ENCODE measurements at regions not wholly inside any gene's neighbourhood (a gene's known extent, or its start where the extent isn't known, plus 50 kb on each side); places are given as distances from the start of the nearest gene placed in this dataset.

GRCh38 chr2:150303281-150303680 lies 184.2 kb downstream of the RND3 start:
- H3K4me3 ChIP-seq = no peak overlapping the region
- H3K9me3 ChIP-seq (replicated peaks) = peaks cover 27% of the 10 kb centered on the region
- no peak overlapping the region for H3K27ac ChIP-seq (replicated peaks)
- no peaks in the 10 kb centered on the region for H3K27me3 ChIP-seq (ENCODE audit: low read depth)
- H3K4me1 ChIP-seq = no peaks in the 10 kb centered on the region
- no peak for TF ChIP-seq CTCF (IDR thresholded peaks at IDR 0.05; ENCODE audit: borderline replicate concordance)
- DNase-seq = no peak
- intact Hi-C loops (cut with micrococcal nuclease) = no loop called here
- no peaks in the 10 kb centered on the region for H3K36me3 ChIP-seq

- H3K9me3 ChIP-seq (replicated peaks) = peaks cover 15% of the 10 kb centered on the region
- H3K4me1 ChIP-seq = peaks cover 7% of the 10 kb centered on the region
- no peaks in the 10 kb centered on the region for H3K36me3 ChIP-seq
- H3K27ac ChIP-seq (replicated peaks) = no peak overlapping the region
- H3K27me3 ChIP-seq (ENCODE audit: low read depth) = no peaks in the 10 kb centered on the region
- intact Hi-C loops (cut with micrococcal nuclease) = no loop called here
- DNase-seq = no peak
- no peak overlapping the region for H3K4me3 ChIP-seq
- TF ChIP-seq CTCF (IDR thresholded peaks at IDR 0.05; ENCODE audit: borderline replicate concordance) = no peak
Measured at GRCh38 chr2:150298571-150299305, 188.7 kb downstream of the RND3 start.

DNA sequence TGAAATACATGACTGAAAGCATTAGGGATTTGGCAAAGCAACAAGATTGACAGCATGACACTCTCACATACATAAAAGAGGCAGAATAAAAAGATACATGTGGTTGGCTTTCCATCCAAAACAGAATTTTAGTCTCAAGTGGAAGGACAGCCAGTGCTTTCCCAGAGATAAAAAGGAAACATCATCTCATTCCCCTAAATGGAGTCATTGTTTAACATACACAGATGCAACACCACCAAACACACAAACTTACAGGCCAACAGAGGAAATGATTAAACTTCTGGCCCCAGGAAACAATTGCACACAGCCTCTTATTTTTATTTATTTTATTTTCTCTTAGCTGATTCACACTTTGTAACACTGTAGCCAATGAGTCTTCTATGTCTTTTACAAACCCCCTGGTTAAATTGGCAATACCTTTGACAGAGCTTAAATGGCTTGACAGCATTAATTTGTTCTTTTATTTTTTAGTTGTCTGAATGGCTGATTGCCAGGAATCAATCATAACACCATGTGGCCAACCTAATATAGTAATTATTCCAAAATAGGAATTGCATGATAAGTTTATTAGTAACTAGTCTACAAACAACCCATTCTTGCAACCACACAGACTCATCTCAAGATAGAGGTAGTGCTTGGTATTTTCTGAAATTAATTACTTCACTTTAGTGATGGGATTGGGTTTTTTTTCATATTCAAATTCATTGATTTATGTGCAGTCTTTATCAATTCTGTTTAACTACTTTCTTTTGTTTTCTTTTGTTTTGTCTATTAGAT lies 190.5 kb downstream of the RND3 start:
- H3K36me3 ChIP-seq = no peaks in the 10 kb centered on the region
- DNase-seq = no peak
- intact Hi-C loops (cut with micrococcal nuclease) = no loop called here
- no peaks in the 10 kb centered on the region for H3K27me3 ChIP-seq (ENCODE audit: low read depth)
- H3K4me1 ChIP-seq = peaks cover 7% of the 10 kb centered on the region
- H3K4me3 ChIP-seq = no peak overlapping the region
- peak overlapping the region; percentile 58 for H3K27ac ChIP-seq (replicated peaks)
- peaks cover 5% of the 10 kb centered on the region for H3K9me3 ChIP-seq (replicated peaks)
- no peak for TF ChIP-seq CTCF (IDR thresholded peaks at IDR 0.05; ENCODE audit: borderline replicate concordance)

DNA sequence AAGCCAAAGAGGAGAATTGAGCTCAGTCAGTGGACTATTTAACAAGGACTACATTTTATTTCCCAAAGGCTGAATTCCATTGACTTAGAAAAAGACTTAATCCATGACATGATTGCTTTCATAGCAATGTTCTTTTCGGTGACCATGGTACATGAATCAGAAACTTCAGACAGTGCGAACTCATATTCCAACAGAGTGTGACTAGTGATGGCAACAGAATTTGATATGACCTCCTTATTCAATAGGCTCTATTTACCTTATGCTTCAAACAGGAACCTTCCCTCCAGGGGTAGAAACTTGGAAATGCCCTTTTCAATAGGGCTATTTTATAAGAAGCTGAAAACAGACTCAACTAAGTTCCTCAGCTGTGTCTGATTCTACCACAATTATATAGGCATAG lies 191.9 kb downstream of the RND3 start:
- peaks cover 11% of the 10 kb centered on the region for H3K9me3 ChIP-seq (replicated peaks)
- peaks cover 7% of the 10 kb centered on the region for H3K4me1 ChIP-seq
- no peak overlapping the region for H3K27ac ChIP-seq (replicated peaks)
- no peak for TF ChIP-seq CTCF (IDR thresholded peaks at IDR 0.05; ENCODE audit: borderline replicate concordance)
- H3K36me3 ChIP-seq = no peaks in the 10 kb centered on the region
- H3K4me3 ChIP-seq = no peak overlapping the region
- no peak for DNase-seq
- H3K27me3 ChIP-seq (ENCODE audit: low read depth) = no peaks in the 10 kb centered on the region
- intact Hi-C loops (cut with micrococcal nuclease) = no loop called here

DNA sequence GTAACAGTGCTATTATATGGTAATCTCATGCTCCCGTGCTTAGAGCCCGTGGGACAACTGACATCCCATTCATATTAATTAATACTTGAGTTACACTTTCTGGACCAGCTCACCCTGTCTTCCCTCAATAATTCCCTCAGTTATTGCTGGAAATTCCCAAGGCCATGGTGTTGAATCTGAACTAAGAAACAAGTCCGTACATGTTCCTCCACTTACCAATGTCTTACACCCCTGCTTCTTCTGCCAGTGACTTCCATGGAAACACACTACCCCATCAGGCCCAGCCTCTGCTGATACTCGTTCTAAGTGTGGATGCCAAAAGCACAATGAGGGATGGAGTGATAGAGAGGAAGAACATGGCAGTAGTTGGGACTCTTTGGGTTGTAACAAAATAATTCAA lies 193.7 kb downstream of the RND3 start:
- H3K27ac ChIP-seq (replicated peaks) = no peak overlapping the region
- H3K4me1 ChIP-seq = peaks cover 7% of the 10 kb centered on the region
- DNase-seq = no peak
- H3K27me3 ChIP-seq (ENCODE audit: low read depth) = no peaks in the 10 kb centered on the region
- H3K36me3 ChIP-seq = no peaks in the 10 kb centered on the region
- intact Hi-C loops (cut with micrococcal nuclease) = no loop called here
- TF ChIP-seq CTCF (IDR thresholded peaks at IDR 0.05; ENCODE audit: borderline replicate concordance) = no peak
- no peak overlapping the region for H3K4me3 ChIP-seq
- peaks cover 11% of the 10 kb centered on the region for H3K9me3 ChIP-seq (replicated peaks)
